ENCODE measurements at regions not wholly inside any gene's neighbourhood (a gene's known extent, or its start where the extent isn't known, plus 50 kb on each side); places are given as distances from the start of the nearest gene placed in this dataset.

- H3K9me3 ChIP-seq = no peaks in the 10 kb centered on the region
- no peaks in the 10 kb centered on the region for H3K36me3 ChIP-seq (replicated peaks in 1 of 2; ENCODE audit: insufficient read depth in 1 of 2, low read depth in 2 of 2)
- intact Hi-C loops (cut with DNase I) = no loop called here
- no peak for ATAC-seq
- TF ChIP-seq, protein P1, sequence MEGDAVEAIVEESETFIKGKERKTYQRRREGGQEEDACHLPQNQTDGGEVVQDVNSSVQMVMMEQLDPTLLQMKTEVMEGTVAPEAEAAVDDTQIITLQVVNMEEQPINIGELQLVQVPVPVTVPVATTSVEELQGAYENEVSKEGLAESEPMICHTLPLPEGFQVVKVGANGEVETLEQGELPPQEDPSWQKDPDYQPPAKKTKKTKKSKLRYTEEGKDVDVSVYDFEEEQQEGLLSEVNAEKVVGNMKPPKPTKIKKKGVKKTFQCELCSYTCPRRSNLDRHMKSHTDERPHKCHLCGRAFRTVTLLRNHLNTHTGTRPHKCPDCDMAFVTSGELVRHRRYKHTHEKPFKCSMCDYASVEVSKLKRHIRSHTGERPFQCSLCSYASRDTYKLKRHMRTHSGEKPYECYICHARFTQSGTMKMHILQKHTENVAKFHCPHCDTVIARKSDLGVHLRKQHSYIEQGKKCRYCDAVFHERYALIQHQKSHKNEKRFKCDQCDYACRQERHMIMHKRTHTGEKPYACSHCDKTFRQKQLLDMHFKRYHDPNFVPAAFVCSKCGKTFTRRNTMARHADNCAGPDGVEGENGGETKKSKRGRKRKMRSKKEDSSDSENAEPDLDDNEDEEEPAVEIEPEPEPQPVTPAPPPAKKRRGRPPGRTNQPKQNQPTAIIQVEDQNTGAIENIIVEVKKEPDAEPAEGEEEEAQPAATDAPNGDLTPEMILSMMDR (IDR thresholded peaks at IDR 0.05) = no peak
- TF ChIP-seq POLR2A (IDR thresholded peaks at IDR 0.05) = no peak
- H3K4me3 ChIP-seq = no peak overlapping the region
- DNase-seq = no peak
- 67 to 70% methylated on average over 5 of the region's 5 CpGs for WGBS, 2 donors
- H3K27me3 ChIP-seq = no peaks in the 10 kb centered on the region
- no peaks in the 10 kb centered on the region for H3K4me1 ChIP-seq
- H3K27ac ChIP-seq = no peak overlapping the region
These were observed 56.8 kb upstream of the DAPL1 start for GRCh38 chr2:158738363-158738762.

- intact Hi-C loops (cut with DNase I) = no loop called here
These were observed 55.0 kb upstream of the DAPL1 start for GRCh38 chr2:158740127-158740526.

DNA sequence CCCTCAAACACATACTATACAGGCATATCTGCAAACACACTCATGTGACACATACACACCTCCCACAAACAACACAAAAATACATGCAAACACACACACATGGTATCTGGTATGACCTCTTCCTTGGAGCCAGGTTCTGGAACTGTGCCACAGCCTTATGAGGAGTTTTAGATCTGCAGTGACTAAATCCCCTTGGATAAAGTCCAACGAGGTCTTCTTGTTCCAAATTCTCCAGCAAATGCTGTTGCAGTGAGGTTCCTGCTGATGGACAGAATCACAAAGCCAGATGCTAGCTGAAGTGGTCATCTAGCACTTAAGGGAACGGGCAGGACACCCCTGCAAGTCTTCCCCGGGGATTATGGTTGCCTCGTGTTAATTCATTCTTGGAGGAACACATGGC lies 54.5 kb upstream of the DAPL1 start:
- Histone ChIP-seq H3K27ac (no peak overlapping the region), H3K36me3 (replicated peaks in 1 of 2; ENCODE audit: insufficient read depth in 1 of 2, low read depth in 2 of 2) (no peaks in the 10 kb centered on the region), H3K4me3 (no peak overlapping the region), H3K4me1 (no peaks in the 10 kb centered on the region), H3K27me3 (no peaks in the 10 kb centered on the region), H3K9me3 (no peaks in the 10 kb centered on the region)
- ATAC-seq = no peak
- peak in 1 of 4 donors; percentile 25 for DNase-seq
- intact Hi-C loops (cut with DNase I) = no loop called here
- no peak for TF ChIP-seq POLR2A (IDR thresholded peaks at IDR 0.05)
- TF ChIP-seq, protein P1 (IDR thresholded peaks at IDR 0.05) = no peak
- WGBS, 2 donors = 62 to 64% methylated on average over 4 of the region's 4 CpGs

More at GRCh38 chr2:158740127-158740526, 55.0 kb upstream of the DAPL1 start:
- Histone ChIP-seq H3K9me3 (no peaks in the 10 kb centered on the region), H3K36me3 (replicated peaks in 1 of 2; ENCODE audit: insufficient read depth in 1 of 2, low read depth in 2 of 2) (no peaks in the 10 kb centered on the region), H3K27me3 (no peaks in the 10 kb centered on the region), H3K4me1 (no peaks in the 10 kb centered on the region), H3K27ac (no peak overlapping the region), H3K4me3 (no peak overlapping the region)
- no peak for DNase-seq
- WGBS, 2 donors = 77 to 83% methylated on average over 5 of the region's 5 CpGs
- no peak for ATAC-seq
- no peak for TF ChIP-seq POLR2A (IDR thresholded peaks at IDR 0.05)
- TF ChIP-seq, protein P1 (IDR thresholded peaks at IDR 0.05) = no peak

DNA sequence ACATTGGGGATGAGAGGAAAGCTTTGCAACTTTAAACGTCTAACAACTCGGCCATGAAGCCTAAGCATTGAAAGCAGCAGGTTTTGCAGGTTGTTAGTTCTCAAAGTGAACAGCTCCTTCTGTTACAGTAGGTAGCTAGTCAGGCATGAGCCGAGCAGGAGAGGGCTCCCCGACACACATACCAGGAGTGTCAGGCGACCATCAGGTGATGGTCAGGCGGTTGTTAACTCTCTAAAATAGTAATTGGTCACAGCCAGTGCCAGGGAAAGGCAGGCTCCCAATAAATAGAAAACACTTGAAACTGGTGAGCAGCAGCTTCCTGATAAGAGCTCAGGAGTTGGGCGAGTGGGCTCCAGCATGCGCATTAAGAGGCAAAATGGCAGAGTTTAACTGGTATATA lies 53.5 kb upstream of the DAPL1 start:
- 80 to 81% methylated on average over 8 of the region's 8 CpGs for WGBS, 2 donors
- TF ChIP-seq, protein P1 (IDR thresholded peaks at IDR 0.05) = no peak
- TF ChIP-seq POLR2A (IDR thresholded peaks at IDR 0.05) = no peak
- no peaks in the 10 kb centered on the region for H3K9me3 ChIP-seq
- H3K4me1 ChIP-seq = no peaks in the 10 kb centered on the region
- no peak for ATAC-seq
- no peak for DNase-seq
- H3K4me3 ChIP-seq = no peak overlapping the region
- H3K27ac ChIP-seq = no peak overlapping the region
- no peaks in the 10 kb centered on the region for H3K36me3 ChIP-seq (replicated peaks in 1 of 2; ENCODE audit: insufficient read depth in 1 of 2, low read depth in 2 of 2)
- no peaks in the 10 kb centered on the region for H3K27me3 ChIP-seq
- intact Hi-C loops (cut with DNase I) = no loop called here

DNA sequence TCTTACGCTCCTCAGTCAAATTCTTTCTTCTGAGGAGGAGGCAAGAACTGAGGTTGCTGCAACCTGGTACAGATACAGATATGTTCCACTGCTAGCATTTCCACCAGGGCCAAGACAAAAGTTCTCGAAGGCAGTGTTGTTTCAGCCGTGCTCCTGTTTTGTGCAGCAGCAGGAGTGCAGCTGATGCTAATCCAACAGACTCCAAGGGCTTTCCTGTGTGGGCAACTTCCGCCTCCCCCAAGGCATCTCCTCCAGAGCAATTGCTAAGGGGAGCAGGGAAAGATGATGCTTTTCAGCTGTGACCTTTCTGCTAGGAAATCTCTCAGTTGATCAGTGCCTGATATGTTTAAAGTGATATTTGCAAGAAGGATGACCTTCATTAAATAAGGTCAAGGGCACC lies 52.6 kb upstream of the DAPL1 start:
- no peak for ATAC-seq
- 51 to 73% methylated on average over 3 to 4 of the region's 4 CpGs for WGBS, 2 donors
- Histone ChIP-seq H3K36me3 (replicated peaks in 1 of 2; ENCODE audit: insufficient read depth in 1 of 2, low read depth in 2 of 2) (no peaks in the 10 kb centered on the region), H3K4me3 (no peak overlapping the region), H3K4me1 (no peaks in the 10 kb centered on the region), H3K27me3 (no peaks in the 10 kb centered on the region), H3K27ac (no peak overlapping the region), H3K9me3 (no peaks in the 10 kb centered on the region)
- DNase-seq = no peak
- intact Hi-C loops (cut with DNase I) = no loop called here
- TF ChIP-seq, protein P1 (IDR thresholded peaks at IDR 0.05) = no peak
- no peak for TF ChIP-seq POLR2A (IDR thresholded peaks at IDR 0.05)
